ENCODE measurements at regions not wholly inside any gene's neighbourhood (a gene's known extent, or its start where the extent isn't known, plus 50 kb on each side); places are given as distances from the start of the nearest gene placed in this dataset.

DNA sequence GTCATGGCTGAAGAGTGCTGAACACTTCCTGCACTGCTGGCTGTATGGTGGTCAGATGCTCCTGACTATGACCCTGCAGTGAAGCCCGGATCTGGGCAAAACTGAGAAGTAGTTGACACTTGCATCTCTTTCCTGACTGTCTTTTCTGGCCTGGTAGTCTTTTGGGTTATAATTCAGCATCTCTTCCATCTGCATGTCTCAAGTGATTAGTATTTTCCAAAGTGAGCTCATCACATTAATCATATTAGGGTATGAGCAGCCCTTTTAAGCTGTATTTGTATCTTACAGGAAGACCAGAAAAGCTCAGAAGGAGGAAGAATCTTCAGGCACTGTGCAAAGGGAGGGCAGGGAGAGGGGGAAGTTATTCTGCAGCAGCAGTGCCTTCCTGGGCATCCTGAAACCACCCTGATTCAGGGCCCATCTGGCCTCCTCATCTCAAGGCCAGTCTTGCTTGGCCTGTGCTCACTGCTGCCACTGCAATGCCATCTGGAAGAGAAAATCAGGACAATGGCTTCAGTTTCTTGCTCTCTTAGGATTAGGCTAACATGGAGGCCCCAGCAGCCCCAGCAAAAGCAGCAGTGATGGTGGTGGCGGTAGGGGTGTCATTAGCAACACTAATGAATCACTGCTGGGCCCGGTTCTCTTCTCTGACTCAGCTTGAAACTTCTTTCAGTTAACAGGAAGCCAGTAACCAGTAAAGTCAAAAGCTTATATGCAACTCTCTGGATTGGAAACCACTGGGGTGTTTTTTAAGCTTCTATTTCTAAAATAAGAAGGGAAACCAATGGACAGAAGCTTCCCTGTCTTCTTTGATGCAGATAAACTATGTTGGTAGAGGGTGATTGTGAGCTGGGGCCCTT is 63.3 kb upstream of the WDR26 start:
- no peaks in the 10 kb centered on the region for H3K27me3 ChIP-seq (replicated peaks in 1 of 4; ENCODE audit: control insufficient read depth in 3 of 4, extremely low read depth in 1 of 4, insufficient read depth in 3 of 4, low read length in 3 of 4)
- H2BK20ac ChIP-seq (ENCODE audit: low read length): peak overlapping the region; percentile 44; the same call in 1 of the 2 replicates
- DNase-seq (ENCODE audit: low read depth in 1 of 2, low spot score in 2 of 2) (no peak), FAIRE-seq (no peak)
- CTCF ChIA-PET (ENCODE audit: partially characterized antibody): interaction anchor here (0.6 to 2.8 kb wide), 7 partner anchors 8 to 375 kb away, joined by 3 to 17 read pairs (median 4); no protein-coding TSS in a partner anchor
- no peak overlapping the region for H2BK15ac ChIP-seq (ENCODE audit: low read length)
- H3K18ac ChIP-seq (ENCODE audit: extremely low read depth, low read length): peak overlapping the region; percentile 89
- H3K4me3 ChIP-seq (ENCODE audit: extremely low read depth in 1 of 4, insufficient read depth in 2 of 4, low read depth in 3 of 4, low read length in 4 of 4): peak overlapping the region in 2 of 4 experiments; percentile 0 to 2; a peak in 2 of 8 replicates
- H3K36me3 ChIP-seq (ENCODE audit: control insufficient read depth in 2 of 4, insufficient read depth in 4 of 4, low read length in 3 of 4): 0 out of 8 replicates have a peak, but pooled peaks cover 0 to 5% (median 0%) of the 10 kb centered on the region in 4 experiments
- no peak overlapping the region for H4K8ac ChIP-seq (ENCODE audit: extremely low read depth, insufficient read depth, low read length)
- H3K9ac ChIP-seq (replicated peaks in 1 of 4; ENCODE audit: extremely low read depth in 1 of 4, low read depth in 3 of 4, low read length in 3 of 4): peak overlapping the region in 3 of 4 experiments; percentile 12 to 31 (median 26); a peak in 4 of 7 replicates
- peak overlapping the region; percentile 44 for H3K56ac ChIP-seq (replicated peaks; ENCODE audit: insufficient read length, low read depth, low read length)
- peak overlapping the region; percentile 98 for H2BK120ac ChIP-seq (replicated peaks; ENCODE audit: low read depth, low read length)
- POLR2A ChIA-PET (ENCODE audit: partially characterized antibody): interaction anchor here (0.7 to 2.7 kb wide), 14 partner anchors 9 to 738 kb away, joined by 3 to 23 read pairs (median 4); partner anchors contain the start of gene WDR26
- no peak overlapping the region for H3K23ac ChIP-seq (ENCODE audit: insufficient read length)
- WGBS, 2 experiments (ENCODE audit: extremely low coverage in 1 of 2, insufficient coverage in 1 of 2, insufficient read length in 1 of 2, insufficient replicate concordance in 2 of 2, low coverage in 1 of 2, low lambda C conversion rate in 2 of 2, missing lambda C conversion rate in 1 of 2): 22% methylated on average over 3 of the region's 3 CpGs; no CpG with 5 or more reads in 1 of the 2 experiments
- peaks cover 5 to 10% of the 10 kb centered on the region in 2 experiments; a peak in 3 of 4 replicates for H3K9me3 ChIP-seq (ENCODE audit: insufficient read depth in 2 of 2, low read depth in 1 of 2, low read length in 1 of 2)
- H2BK12ac ChIP-seq (ENCODE audit: low read depth, low read length): peak overlapping the region; percentile 93
- H2AFZ ChIP-seq (ENCODE audit: low read length): no peak overlapping the region
- peak overlapping the region; percentile 94 for H2BK5ac ChIP-seq (ENCODE audit: low read depth, low read length)
- H3K79me2 ChIP-seq (ENCODE audit: control insufficient read depth in 1 of 2, insufficient read depth in 2 of 2, low read length in 2 of 2): no peaks in the 10 kb centered on the region
- H4K20me1 ChIP-seq (replicated peaks in 1 of 2; ENCODE audit: control insufficient read depth in 1 of 2, insufficient read depth in 2 of 2, low read length in 2 of 2): no peaks in the 10 kb centered on the region
- H3K27ac ChIP-seq (ENCODE audit: low read depth, low read length): peak overlapping the region; percentile 92
- H3K23me2 ChIP-seq (ENCODE audit: low read depth, low read length): no peaks in the 10 kb centered on the region
- no peaks in the 10 kb centered on the region for H3K79me1 ChIP-seq (ENCODE audit: low read depth, low read length)
- H3K4ac ChIP-seq (replicated peaks; ENCODE audit: insufficient read length, low read depth, low read length): peak overlapping the region; percentile 87
- H3K4me2 ChIP-seq (ENCODE audit: insufficient read depth in 1 of 2, low read depth in 2 of 2, low read length in 2 of 2): peak overlapping the region; percentile 28 to 35
- peak overlapping the region; percentile 99 for H4K91ac ChIP-seq (replicated peaks; ENCODE audit: insufficient read length, low read length)
- H2AK5ac ChIP-seq (ENCODE audit: low read depth, low read length): peak overlapping the region; percentile 29
- peaks cover 21 to 35% (median 24%) of the 10 kb centered on the region in 4 experiments for H3K4me1 ChIP-seq (replicated peaks in 1 of 4; ENCODE audit: control insufficient read depth in 3 of 4, insufficient read depth in 4 of 4, low read length in 3 of 4)
- H4K5ac ChIP-seq (ENCODE audit: insufficient read length, low read depth, low read length): peak overlapping the region; percentile 68
- peak overlapping the region; percentile 20 for H3K14ac ChIP-seq (ENCODE audit: insufficient read length)
- TF ChIP-seq BCL11A (IDR thresholded peaks at IDR 0.05; ENCODE audit: low read depth in 2 of 2, low read length in 2 of 2): no peak
- TF ChIP-seq SRF (IDR thresholded peaks at IDR 0.05; ENCODE audit: low read depth, low read length): no peak
- no peak for TF ChIP-seq SP2 (IDR thresholded peaks at IDR 0.05; ENCODE audit: low read length)
- TF ChIP-seq HDAC2 (IDR thresholded peaks at IDR 0.05; ENCODE audit: borderline replicate concordance in 1 of 2, low read depth in 2 of 2, low read length in 2 of 2): no peak
- TF ChIP-seq RBBP5 (IDR thresholded peaks at IDR 0.05; ENCODE audit: borderline replicate concordance, low read depth, low read length): no peak; the same call in 1 of the 2 replicates

Measured in H1 (cell line).